ENCODE measurements at regions not wholly inside any gene's neighbourhood (a gene's known extent, or its start where the extent isn't known, plus 50 kb on each side); places are given as distances from the start of the nearest gene placed in this dataset.

DNA sequence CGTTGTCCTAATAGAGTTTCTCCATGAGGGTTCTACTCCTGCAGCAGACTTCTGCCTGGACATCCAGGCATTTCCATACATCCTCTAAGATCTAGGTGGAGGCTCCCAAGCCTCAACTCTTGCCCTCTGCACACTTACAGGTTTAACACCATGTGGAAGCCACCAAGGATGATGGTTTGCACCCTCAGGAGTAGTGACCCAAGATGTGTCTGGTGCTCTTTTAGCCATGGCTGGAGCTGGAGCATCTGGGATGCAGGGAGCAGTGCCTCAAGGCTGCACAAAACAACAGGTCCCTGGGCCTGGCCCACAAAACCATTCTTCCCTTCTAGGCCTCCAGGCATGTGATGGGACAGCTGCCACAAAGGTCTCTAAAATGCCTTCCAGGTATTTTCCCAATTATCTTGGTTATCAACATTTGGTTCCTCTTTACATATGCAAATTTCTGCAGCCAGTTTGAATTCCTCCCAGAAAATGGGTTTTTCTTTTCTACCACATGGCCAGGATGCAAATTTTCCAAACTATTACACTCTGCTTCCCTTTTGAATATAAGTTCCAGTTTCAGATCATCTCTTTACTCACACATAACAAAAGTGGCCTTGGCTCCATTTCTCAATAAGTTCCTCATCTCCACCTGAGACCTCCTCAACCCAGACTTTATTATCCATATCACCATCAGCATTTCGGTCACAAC lies 69.5 kb upstream of the GNAZ start:
- no peak for DNase-seq

DNA sequence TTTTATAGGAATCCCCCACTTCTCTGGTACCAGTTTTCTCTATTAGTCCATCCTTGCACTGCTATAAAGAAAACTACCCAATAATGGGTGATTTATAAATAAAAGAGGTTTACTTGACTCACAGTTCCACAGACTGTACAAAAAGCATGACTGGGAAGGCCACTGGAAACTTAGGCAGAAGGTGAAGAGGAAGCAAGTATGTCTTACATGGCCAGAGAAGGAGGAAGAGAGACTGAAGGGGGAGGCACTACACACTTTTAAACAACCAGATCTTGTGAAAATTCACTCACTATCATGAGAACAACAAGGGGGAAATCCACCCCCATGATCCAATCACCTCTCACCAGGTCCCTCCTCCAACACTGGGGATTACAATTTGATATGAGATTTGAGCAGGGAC lies 68.9 kb upstream of the GNAZ start:
- DNase-seq = no peak

DNA sequence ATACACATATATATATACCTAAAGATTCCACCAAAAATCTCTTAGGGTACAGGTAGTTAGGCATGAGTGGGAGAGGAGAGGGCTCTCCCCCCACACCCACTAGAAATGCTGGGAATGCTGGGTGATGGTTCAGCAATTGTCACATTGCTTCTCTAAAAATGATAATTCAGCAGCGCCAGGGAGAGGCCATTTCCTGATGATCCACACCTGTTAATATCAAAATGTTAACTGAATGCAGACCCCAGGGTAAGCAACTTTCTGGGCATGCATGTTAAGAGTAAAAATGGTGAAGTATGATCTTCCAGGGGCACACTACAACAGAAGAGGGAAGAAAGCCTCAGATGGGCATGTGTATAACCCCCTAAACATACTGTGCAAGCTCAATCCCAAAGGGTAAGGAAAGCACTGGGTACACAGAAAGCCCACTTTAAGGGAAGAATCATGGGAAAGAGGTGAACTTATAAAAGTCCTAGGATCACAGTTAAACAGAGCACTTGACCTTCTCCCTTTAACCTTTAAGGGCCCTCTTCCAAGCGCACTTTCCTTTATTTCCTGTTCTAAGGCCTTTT lies 67.6 kb upstream of the GNAZ start:
- no peak for DNase-seq

DNA sequence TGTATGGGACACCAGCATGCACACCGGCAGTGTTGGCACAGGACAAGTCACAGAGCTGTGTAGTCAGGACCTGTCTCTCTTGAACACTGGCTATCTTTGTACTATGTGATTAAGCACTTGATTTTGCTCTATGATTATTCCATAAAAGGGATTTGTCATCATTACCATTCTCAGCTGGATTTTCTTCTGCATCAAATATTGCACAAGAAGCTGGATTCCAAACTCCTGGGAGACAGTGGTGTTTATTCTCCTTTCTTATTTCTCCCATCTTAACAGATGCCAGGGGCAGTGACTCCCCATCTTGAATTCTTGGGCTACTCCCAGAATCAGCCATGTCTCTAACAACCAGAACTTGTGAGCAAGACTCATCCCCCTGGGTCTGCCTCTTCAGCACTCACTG lies 62.5 kb upstream of the GNAZ start:
- no peak for DNase-seq

DNA sequence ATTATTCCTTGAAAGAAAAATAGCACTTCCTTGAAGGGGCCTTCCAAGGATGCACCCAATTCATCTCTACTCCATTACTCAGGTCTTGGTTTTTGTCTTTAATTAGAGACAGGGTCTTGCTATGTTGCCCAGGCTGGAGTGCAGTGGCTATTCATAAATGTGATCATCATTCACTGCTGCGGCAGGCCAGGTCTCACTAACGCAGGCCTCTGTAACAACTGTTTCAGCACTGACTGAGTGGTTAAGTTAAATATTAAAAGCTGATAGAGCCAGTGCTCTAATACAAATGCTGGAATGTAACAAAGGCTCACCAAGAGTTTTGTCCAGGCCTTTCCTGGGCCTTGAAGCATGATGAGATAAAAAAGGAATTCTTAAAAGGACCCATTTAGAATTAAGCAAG lies 61.4 kb upstream of the GNAZ start:
- DNase-seq = no peak

Measured in activated naive CD4-positive, alpha-beta T cell (primary cell).